Panc1 (cell line): ENCODE measurements at regions not wholly inside any gene's neighbourhood (a gene's known extent, or its start where the extent isn't known, plus 50 kb on each side); places are given as distances from the start of the nearest gene placed in this dataset.

Experiments used
- POLR2AphosphoS5 ChIP-seq: IDR thresholded peaks from 2 replicates; pipeline ENCODE4 v1.6.1; 2012; ENCODE audit warnings: mild to moderate bottlenecking, low read depth, low read length, moderate library complexity
- REST ChIP-seq, 2 experiments: IDR thresholded peaks; 2 replicates each; pipeline ENCODE4 v1.6.1; 2011 to 2012; ENCODE audit warnings: low read depth in 2 of 2, control low read depth in 1 of 2, low read length in 1 of 2, mild to moderate bottlenecking in 1 of 2, moderate library complexity in 1 of 2; ENCODE audit not compliant: insufficient read depth in 1 of 2
- TCF7L2 ChIP-seq: IDR thresholded peaks from 2 replicates; pipeline ENCODE4 v1.6.1; 2011; ENCODE audit warnings: mild to moderate bottlenecking, low read depth, low read length, inconsistent platforms
- TF ChIP-seq, protein P1 (sequence below): fragments of 450-650 bp; IDR thresholded peaks from 2 replicates; pipeline ENCODE4 v1.5.1; 2017; ENCODE audit warnings: mild to moderate bottlenecking

- TF ChIP-seq, protein P1, sequence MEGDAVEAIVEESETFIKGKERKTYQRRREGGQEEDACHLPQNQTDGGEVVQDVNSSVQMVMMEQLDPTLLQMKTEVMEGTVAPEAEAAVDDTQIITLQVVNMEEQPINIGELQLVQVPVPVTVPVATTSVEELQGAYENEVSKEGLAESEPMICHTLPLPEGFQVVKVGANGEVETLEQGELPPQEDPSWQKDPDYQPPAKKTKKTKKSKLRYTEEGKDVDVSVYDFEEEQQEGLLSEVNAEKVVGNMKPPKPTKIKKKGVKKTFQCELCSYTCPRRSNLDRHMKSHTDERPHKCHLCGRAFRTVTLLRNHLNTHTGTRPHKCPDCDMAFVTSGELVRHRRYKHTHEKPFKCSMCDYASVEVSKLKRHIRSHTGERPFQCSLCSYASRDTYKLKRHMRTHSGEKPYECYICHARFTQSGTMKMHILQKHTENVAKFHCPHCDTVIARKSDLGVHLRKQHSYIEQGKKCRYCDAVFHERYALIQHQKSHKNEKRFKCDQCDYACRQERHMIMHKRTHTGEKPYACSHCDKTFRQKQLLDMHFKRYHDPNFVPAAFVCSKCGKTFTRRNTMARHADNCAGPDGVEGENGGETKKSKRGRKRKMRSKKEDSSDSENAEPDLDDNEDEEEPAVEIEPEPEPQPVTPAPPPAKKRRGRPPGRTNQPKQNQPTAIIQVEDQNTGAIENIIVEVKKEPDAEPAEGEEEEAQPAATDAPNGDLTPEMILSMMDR: no peak
- TF ChIP-seq POLR2AphosphoS5 (no peak), REST (IDR thresholded peaks at IDR 0.05; ENCODE audit: insufficient read depth in 1 of 2, low read depth in 2 of 2, low read length in 1 of 2) (no peak), TCF7L2 (no peak)
These were observed 162.3 kb upstream of the ZNF462 start for GRCh38 chr9:106700676-106701075.
